H1 (cell line): ENCODE measurements at regions not wholly inside any gene's neighbourhood (a gene's known extent, or its start where the extent isn't known, plus 50 kb on each side); places are given as distances from the start of the nearest gene placed in this dataset.

ENCODE experiments used
- CTCF ChIA-PET: fragments of 300-600 bp; sonication (Branson Sonifier 250); formaldehyde crosslinking; loops from one replicate; lab custom pipeline; 2021; ENCODE audit not compliant: partially characterized antibody; lab: Charles Lee
- POLR2A ChIA-PET: fragments of 300-600 bp; sonication (Branson Sonifier 250); formaldehyde crosslinking; loops from one replicate; lab custom pipeline; 2021; ENCODE audit warnings: inconsistent platforms; ENCODE audit not compliant: partially characterized antibody; lab: Charles Lee
- DNase-seq, 2 experiments: peaks; one replicate each; pipeline versions ENCODE4 v3.0.0 to v3.0.0-alpha.2; 2010 to 2022; ENCODE audit warnings: low spot score in 2 of 2, low read depth in 1 of 2, mixed read lengths in 1 of 2
- FAIRE-seq: peaks from 2 replicates; lab custom pipeline; 2011; peaks lifted over from hg19 to GRCh38; lab: Jason Lieb, UNC
- H2AFZ ChIP-seq: 2 replicates; pipeline ENCODE4 v1.8.1; 2012; ENCODE audit warnings: low read length, inconsistent platforms
- H2AK5ac ChIP-seq: 2 replicates; pipeline ENCODE4 v1.6.1; 2013; ENCODE audit warnings: low read depth, low read length
- H2BK120ac ChIP-seq: replicated peaks from 2 replicates; pipeline ENCODE3; 2013; ENCODE audit warnings: low read depth, low read length, inconsistent platforms
- H2BK12ac ChIP-seq: 2 replicates; pipeline ENCODE4 v1.6.1; 2013; ENCODE audit warnings: low read depth, low read length
- H2BK15ac ChIP-seq: 2 replicates; pipeline ENCODE4 v1.6.1; 2013; ENCODE audit warnings: low read length
- H2BK20ac ChIP-seq: 2 replicates; pipeline ENCODE4 v1.6.1; 2013; ENCODE audit warnings: low read length
- H2BK5ac ChIP-seq: 2 replicates; pipeline ENCODE4 v1.6.1; 2013; ENCODE audit warnings: low read depth, low read length
- H3K14ac ChIP-seq: 2 replicates; pipeline ENCODE4 v1.6.1; 2013; ENCODE audit warnings: inconsistent platforms; ENCODE audit not compliant: insufficient read length
- H3K18ac ChIP-seq: 2 replicates; pipeline ENCODE4 v1.6.1; 2013; ENCODE audit warnings: low read length; ENCODE audit errors: extremely low read depth
- H3K23ac ChIP-seq: 2 replicates; pipeline ENCODE4 v1.6.1; 2013; ENCODE audit warnings: inconsistent platforms; ENCODE audit not compliant: insufficient read length
- H3K23me2 ChIP-seq: 2 replicates; pipeline ENCODE4 v1.6.1; 2013; ENCODE audit warnings: low read depth, low read length
- H3K27ac ChIP-seq: 2 replicates; pipeline ENCODE4 v1.6.1; 2011; ENCODE audit warnings: low read depth, low read length, inconsistent platforms
- H3K27me3 ChIP-seq, 4 experiments: replicated peaks in 1 of 4; 1 replicate in 1 of 4; 2 replicates in 3 of 4; pipeline versions ENCODE4 v1.6.1 to v1.8.1; 2011 to 2013; ENCODE audit warnings: low read length in 3 of 4, mild to moderate bottlenecking in 3 of 4, inconsistent platforms in 2 of 4, mixed read lengths in 2 of 4, moderate library complexity in 1 of 4; ENCODE audit not compliant: control insufficient read depth in 3 of 4, insufficient read depth in 3 of 4; ENCODE audit errors: extremely low read depth in 1 of 4
- H3K36me3 ChIP-seq, 4 experiments: 2 replicates each; pipeline versions ENCODE4 v1.6.1 to v1.8.1; 2011 to 2013; ENCODE audit warnings: mild to moderate bottlenecking in 4 of 4, low read length in 3 of 4, moderate library complexity in 2 of 4, control low read depth in 1 of 4, inconsistent platforms in 1 of 4; ENCODE audit not compliant: insufficient read depth in 4 of 4, control insufficient read depth in 2 of 4
- H3K4ac ChIP-seq: replicated peaks from 2 replicates; pipeline ENCODE3; 2013; ENCODE audit warnings: low read length, low read depth, mixed read lengths, inconsistent platforms; ENCODE audit not compliant: insufficient read length
- H3K4me1 ChIP-seq, 4 experiments: replicated peaks in 1 of 4; 1 replicate in 1 of 4; 2 replicates in 3 of 4; pipeline versions ENCODE4 v1.6.1 to v1.8.1; 2011 to 2013; ENCODE audit warnings: low read length in 3 of 4, inconsistent platforms in 2 of 4, mixed read lengths in 1 of 4; ENCODE audit not compliant: insufficient read depth in 4 of 4, control insufficient read depth in 3 of 4
- H3K4me2 ChIP-seq, 2 experiments: 2 replicates each; pipeline versions ENCODE4 v1.6.1 to v1.8.1; 2011 to 2013; ENCODE audit warnings: low read depth in 2 of 2, low read length in 2 of 2, control low read depth in 1 of 2, inconsistent platforms in 1 of 2, mild to moderate bottlenecking in 1 of 2; ENCODE audit not compliant: insufficient read depth in 1 of 2
- H3K4me3 ChIP-seq, 4 experiments: fragments of 200-600, 300-600 bp in 1 of 4; sonication (generic), shearing (Covaris generic), sonication (Bioruptor Twin) in 1 of 4; 2 replicates each; pipeline versions ENCODE4 v1.5.1 to v1.8.1; 2011 to 2016; ENCODE audit warnings: low read length in 4 of 4, low read depth in 3 of 4, control low read depth in 2 of 4, inconsistent platforms in 2 of 4, mild to moderate bottlenecking in 2 of 4, mixed read lengths in 1 of 4, moderate library complexity in 1 of 4; ENCODE audit not compliant: insufficient read depth in 2 of 4; ENCODE audit errors: extremely low read depth in 1 of 4
- H3K56ac ChIP-seq: replicated peaks from 2 replicates; pipeline ENCODE3; 2013; ENCODE audit warnings: low read depth, mild to moderate bottlenecking, mixed read lengths, low read length, inconsistent platforms; ENCODE audit not compliant: insufficient read length
- H3K79me1 ChIP-seq: 2 replicates; pipeline ENCODE4 v1.6.1; 2013; ENCODE audit warnings: low read depth, low read length, control low read depth
- H3K79me2 ChIP-seq, 2 experiments: 2 replicates each; pipeline versions ENCODE4 v1.6.1 to v1.8.1; 2012 to 2013; ENCODE audit warnings: low read length in 2 of 2, mild to moderate bottlenecking in 2 of 2, inconsistent platforms in 1 of 2; ENCODE audit not compliant: insufficient read depth in 2 of 2, control insufficient read depth in 1 of 2
- H3K9ac ChIP-seq, 4 experiments: replicated peaks in 1 of 4; 1 replicate in 1 of 4; 2 replicates in 3 of 4; pipeline versions ENCODE4 v1.6.1 to v1.8.1; 2011 to 2013; ENCODE audit warnings: low read depth in 3 of 4, low read length in 3 of 4, control low read depth in 2 of 4, mild to moderate bottlenecking in 2 of 4, moderate library complexity in 2 of 4, inconsistent platforms in 1 of 4; ENCODE audit errors: extremely low read depth in 1 of 4
- H3K9me3 ChIP-seq, 2 experiments: 2 replicates each; pipeline versions ENCODE4 v1.6.1 to v1.8.1; 2012 to 2013; ENCODE audit warnings: mild to moderate bottlenecking in 2 of 2, moderate library complexity in 2 of 2, control low read depth in 1 of 2, inconsistent platforms in 1 of 2, low read depth in 1 of 2, low read length in 1 of 2, mixed read lengths in 1 of 2; ENCODE audit not compliant: insufficient read depth in 2 of 2
- H4K20me1 ChIP-seq, 2 experiments: replicated peaks in 1 of 2; 2 replicates each; pipeline versions ENCODE3 to v1.8.1; 2011 to 2013; ENCODE audit warnings: inconsistent platforms in 2 of 2, low read length in 2 of 2, mild to moderate bottlenecking in 1 of 2; ENCODE audit not compliant: insufficient read depth in 2 of 2, control insufficient read depth in 1 of 2
- H4K5ac ChIP-seq: 2 replicates; pipeline ENCODE4 v1.6.1; 2013; ENCODE audit warnings: low read length, low read depth, mixed read lengths, inconsistent platforms; ENCODE audit not compliant: insufficient read length
- H4K8ac ChIP-seq: 2 replicates; pipeline ENCODE4 v1.8.0; 2013; ENCODE audit warnings: mild to moderate bottlenecking, moderate library complexity, low read length, inconsistent platforms; ENCODE audit not compliant: insufficient read depth; ENCODE audit errors: extremely low read depth
- H4K91ac ChIP-seq: replicated peaks from 2 replicates; pipeline ENCODE3; 2013; ENCODE audit warnings: low read length, mixed read lengths, inconsistent platforms; ENCODE audit not compliant: insufficient read length
- CBX5 ChIP-seq: fragments of 300-800, 300-1000 bp; sonication (generic); IDR thresholded peaks from 2 replicates; pipeline ENCODE4 v1.7.1; 2016; ENCODE audit warnings: antibody characterized with exemption, low read length, low read depth
- KDM1A ChIP-seq: fragments of 200-600, 300-600 bp; sonication (generic); IDR thresholded peaks from 2 replicates; pipeline ENCODE4 v1.7.1; 2016; ENCODE audit warnings: mild to moderate bottlenecking, low read length, borderline replicate concordance
- KDM5A ChIP-seq: fragments of 200-600 bp; IDR thresholded peaks from 2 replicates; pipeline ENCODE4 v1.7.1; 2012; ENCODE audit warnings: mild to moderate bottlenecking, low read length, inconsistent platforms, mixed read lengths
- PHF8 ChIP-seq: fragments of 200-600 bp; sonication (generic); conservative IDR thresholded peaks from 2 replicates; pipeline ENCODE4 v1.7.1; 2012; ENCODE audit warnings: low read depth, mild to moderate bottlenecking, inconsistent platforms, low read length, moderate library complexity
- TAF7 ChIP-seq: optimal IDR thresholded peaks from 2 replicates; pipeline ENCODE3; 2011; ENCODE audit warnings: low read depth, mild to moderate bottlenecking, inconsistent platforms, low read length, moderate library complexity, borderline replicate concordance
- WGBS, 2 experiments: shearing (Covaris generic) in 1 of 2; methylation state at CpG; one replicate each; pipeline versions ENCODE4 v1.1.6 to v1.1.7; 2013 to 2015; ENCODE audit warnings: low lambda C conversion rate in 2 of 2, mixed read lengths in 2 of 2, inconsistent platforms in 1 of 2, low coverage in 1 of 2, missing lambda C conversion rate in 1 of 2; ENCODE audit not compliant: insufficient replicate concordance in 2 of 2, insufficient coverage in 1 of 2, insufficient read length in 1 of 2; ENCODE audit errors: extremely low coverage in 1 of 2, missing lambda C conversion rate in 1 of 2; 5-methylcytosine and 5-hydroxymethylcytosine counted together

- no peaks in the 10 kb centered on the region for H3K27me3 ChIP-seq
- no peak for TF ChIP-seq PHF8
- TF ChIP-seq KDM1A: no peak
- no peak for TF ChIP-seq KDM5A
- no peak for TF ChIP-seq CBX5
- TF ChIP-seq TAF7: no peak
These were observed 146.2 kb upstream of the CBLB start for GRCh38 chr3:106014971-106015370.

More at GRCh38 chr3:106014971-106015370, 146.2 kb upstream of the CBLB start:
- Histone ChIP-seq H2BK12ac (no peak overlapping the region), H2AFZ (no peak overlapping the region), H2BK20ac (no peak overlapping the region), H3K79me2 (no peaks in the 10 kb centered on the region), H3K4me3 (no peak overlapping the region), H3K14ac (no peak overlapping the region), H4K5ac (no peak overlapping the region), H4K91ac (no peak overlapping the region), H3K18ac (no peak overlapping the region), H3K79me1 (no peaks in the 10 kb centered on the region), H3K27ac (no peak overlapping the region), H2BK15ac (no peak overlapping the region), H3K23me2 (no peaks in the 10 kb centered on the region), H3K4me2 (no peak overlapping the region), H3K23ac (no peak overlapping the region), H3K9me3 (no peaks in the 10 kb centered on the region), H3K56ac (no peak overlapping the region), H2AK5ac (no peak overlapping the region), H4K8ac (no peak overlapping the region; the same call in 1 of the 2 replicates), H2BK120ac (no peak overlapping the region), H3K4me1 (no peaks in the 10 kb centered on the region), H3K9ac (no peak overlapping the region), H2BK5ac (no peak overlapping the region), H3K4ac (no peak overlapping the region), H3K36me3 (no peaks in the 10 kb centered on the region), H4K20me1 (no peaks in the 10 kb centered on the region)
- no peak for FAIRE-seq
- 95% methylated on average over 3 of the region's 3 CpGs; no CpG with 5 or more reads in 1 of the 2 experiments for WGBS, 2 experiments
- ChIA-PET POLR2A (interaction anchor here (1.0 kb wide), 1 partner anchor 10 kb away, joined by 3 read pairs; no protein-coding TSS in a partner anchor), CTCF (interaction anchor here (1.1 kb wide), 1 partner anchor 107 kb away, joined by 3 read pairs; no protein-coding TSS in a partner anchor)
- DNase-seq: no peak
